NB4 (cell line): ENCODE measurements at regions not wholly inside any gene's neighbourhood (a gene's known extent, or its start where the extent isn't known, plus 50 kb on each side); places are given as distances from the start of the nearest gene placed in this dataset.

Experiments
- DNase-seq: peaks from one replicate; pipeline ENCODE4 v3.0.0; 2010; ENCODE audit warnings: low read depth
- H3K4me3 ChIP-seq: one replicate; pipeline ENCODE4 v1.5.1; 2011; ENCODE audit warnings: mild to moderate bottlenecking, low read depth, low read length, moderate library complexity
- MYC ChIP-seq: IDR thresholded peaks from 2 replicates; pipeline ENCODE4 v1.6.1; 2011; ENCODE audit warnings: low read depth, low read length
- POLR2A ChIP-seq: IDR thresholded peaks from 2 replicates; pipeline ENCODE4 v1.6.1; 2011; ENCODE audit warnings: mild to moderate bottlenecking; ENCODE audit not compliant: insufficient read length; ENCODE audit errors: extremely low read depth
- TF ChIP-seq, protein P1 (sequence below): IDR thresholded peaks from 2 replicates; pipeline ENCODE4 v1.6.1; 2011; ENCODE audit warnings: low read depth, low read length
- TF ChIP-seq, protein P2 (sequence below): IDR thresholded peaks from one replicate; pipeline ENCODE4 v1.5.1; 2012; ENCODE audit warnings: low read depth, low read length

DNA sequence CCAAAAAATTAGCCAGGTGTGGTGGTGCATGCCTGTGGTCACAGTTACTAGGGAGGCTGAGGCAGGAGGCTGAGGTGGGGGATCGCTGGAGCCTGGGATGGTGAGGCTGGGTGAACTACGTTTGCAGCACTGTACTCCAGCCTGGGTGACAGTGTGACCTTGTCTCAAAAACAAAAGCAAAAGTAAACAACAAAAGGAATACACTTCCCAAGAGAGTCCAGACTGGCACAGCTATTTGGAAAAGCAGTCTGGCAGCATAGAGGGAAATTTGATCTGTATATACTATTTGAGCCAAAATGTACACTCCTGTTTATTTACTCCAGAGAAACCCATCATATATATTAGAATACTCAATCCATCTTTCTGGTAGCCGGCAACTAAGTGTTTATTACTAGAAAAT is 107.0 kb upstream of the HMCN1 start:
- H3K4me3 ChIP-seq, result no peak overlapping the region
- DNase-seq, result no peak
- TF ChIP-seq, protein P1, sequence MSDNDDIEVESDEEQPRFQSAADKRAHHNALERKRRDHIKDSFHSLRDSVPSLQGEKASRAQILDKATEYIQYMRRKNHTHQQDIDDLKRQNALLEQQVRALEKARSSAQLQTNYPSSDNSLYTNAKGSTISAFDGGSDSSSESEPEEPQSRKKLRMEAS, result no peak
- TF ChIP-seq, protein P2, sequence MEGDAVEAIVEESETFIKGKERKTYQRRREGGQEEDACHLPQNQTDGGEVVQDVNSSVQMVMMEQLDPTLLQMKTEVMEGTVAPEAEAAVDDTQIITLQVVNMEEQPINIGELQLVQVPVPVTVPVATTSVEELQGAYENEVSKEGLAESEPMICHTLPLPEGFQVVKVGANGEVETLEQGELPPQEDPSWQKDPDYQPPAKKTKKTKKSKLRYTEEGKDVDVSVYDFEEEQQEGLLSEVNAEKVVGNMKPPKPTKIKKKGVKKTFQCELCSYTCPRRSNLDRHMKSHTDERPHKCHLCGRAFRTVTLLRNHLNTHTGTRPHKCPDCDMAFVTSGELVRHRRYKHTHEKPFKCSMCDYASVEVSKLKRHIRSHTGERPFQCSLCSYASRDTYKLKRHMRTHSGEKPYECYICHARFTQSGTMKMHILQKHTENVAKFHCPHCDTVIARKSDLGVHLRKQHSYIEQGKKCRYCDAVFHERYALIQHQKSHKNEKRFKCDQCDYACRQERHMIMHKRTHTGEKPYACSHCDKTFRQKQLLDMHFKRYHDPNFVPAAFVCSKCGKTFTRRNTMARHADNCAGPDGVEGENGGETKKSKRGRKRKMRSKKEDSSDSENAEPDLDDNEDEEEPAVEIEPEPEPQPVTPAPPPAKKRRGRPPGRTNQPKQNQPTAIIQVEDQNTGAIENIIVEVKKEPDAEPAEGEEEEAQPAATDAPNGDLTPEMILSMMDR, result no peak
- TF ChIP-seq MYC (no peak), POLR2A (no peak)

DNA sequence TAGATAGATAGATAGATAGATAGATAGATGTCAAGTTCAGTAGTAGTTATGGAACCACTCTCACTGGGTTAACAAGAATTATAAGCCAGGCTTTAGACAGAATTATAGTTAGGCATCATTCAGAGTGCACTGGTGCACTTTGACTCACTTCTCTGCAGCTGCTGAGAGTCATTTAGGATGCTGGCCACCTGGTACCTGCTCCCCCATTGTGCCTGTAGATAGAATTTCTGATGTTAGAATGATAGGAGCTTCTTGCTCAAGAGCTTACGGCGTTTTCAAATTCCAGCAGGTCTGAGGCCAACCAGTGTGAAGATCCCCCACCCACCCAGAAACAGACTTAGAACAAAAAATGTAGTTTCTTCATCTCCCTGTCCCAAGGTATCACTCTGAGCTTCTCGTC is 107.8 kb upstream of the HMCN1 start:
- TF ChIP-seq POLR2A (no peak), MYC (no peak)
- TF ChIP-seq, protein P1, result no peak
- TF ChIP-seq, protein P2, result no peak

DNA sequence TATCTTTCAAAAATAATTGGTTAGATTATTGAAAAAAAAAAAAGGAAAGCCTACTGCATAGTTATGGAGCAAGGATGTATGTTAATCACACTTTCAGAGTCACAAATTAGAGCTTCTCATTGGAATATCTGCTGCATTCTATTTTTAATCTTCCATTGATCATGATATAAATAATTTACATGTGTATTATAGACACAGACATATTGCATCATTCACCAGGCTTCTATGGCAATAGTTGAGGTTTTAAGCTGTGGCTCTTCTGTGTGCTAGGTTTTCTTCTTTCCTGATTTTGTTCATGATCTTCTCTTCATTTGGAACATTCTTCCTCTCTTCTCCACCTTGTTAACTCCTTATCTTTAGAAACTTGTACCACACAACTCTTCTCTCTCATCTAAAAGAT is 123.2 kb upstream of the HMCN1 start:
- DNase-seq, result peak; percentile 7

More for the DNA sequence above, 107.8 kb upstream of the HMCN1 start:
- H3K4me3 ChIP-seq, result no peak overlapping the region
- no peak for DNase-seq

DNA sequence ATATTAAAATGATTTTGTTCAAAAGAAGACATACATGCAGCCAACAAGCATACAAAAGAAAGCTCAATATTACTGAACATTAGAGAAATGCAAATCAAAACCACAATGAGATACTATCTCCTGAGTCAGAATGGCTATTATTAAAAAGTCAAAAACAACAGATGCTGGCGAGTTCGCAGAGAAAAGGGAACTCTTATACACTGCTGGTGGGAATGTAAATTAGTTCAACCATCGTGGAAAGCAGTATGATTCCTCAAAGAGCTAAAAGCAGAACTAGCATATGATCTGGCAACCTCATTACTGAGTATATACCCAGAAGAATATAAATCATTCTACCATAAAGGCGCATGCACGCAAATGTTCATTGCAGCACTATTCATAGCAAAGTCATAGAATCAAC is 126.0 kb upstream of the HMCN1 start:
- TF ChIP-seq POLR2A (no peak), MYC (no peak)
- TF ChIP-seq, protein P2, result no peak
- TF ChIP-seq, protein P1, result no peak
- DNase-seq, result peak; percentile 4
- no peak overlapping the region for H3K4me3 ChIP-seq

More for the DNA sequence above, 123.2 kb upstream of the HMCN1 start:
- no peak overlapping the region for H3K4me3 ChIP-seq
- TF ChIP-seq POLR2A (no peak), MYC (no peak)
- TF ChIP-seq, protein P1, result no peak
- TF ChIP-seq, protein P2, result no peak

DNA sequence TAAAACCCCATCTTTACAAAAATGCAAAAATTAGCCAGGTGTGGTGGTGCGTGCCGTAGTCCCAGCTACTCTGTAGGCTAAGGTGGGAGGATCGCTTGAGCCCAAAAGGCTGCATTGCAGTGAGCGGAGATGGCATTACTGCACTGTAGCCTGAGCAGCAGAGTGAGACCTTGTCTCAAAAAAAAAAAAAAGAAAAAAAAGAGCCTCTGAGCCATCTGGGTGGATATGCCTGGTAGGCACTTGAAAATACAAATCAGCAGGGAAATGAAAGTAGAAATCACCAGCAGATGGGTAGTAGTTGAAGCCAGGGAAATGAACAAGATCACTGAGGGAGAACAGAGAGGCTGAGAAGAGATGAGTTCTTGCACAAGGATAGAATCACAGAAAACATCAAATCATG is 131.0 kb upstream of the HMCN1 start:
- H3K4me3 ChIP-seq, result no peak overlapping the region
- no peak for DNase-seq
- TF ChIP-seq POLR2A (no peak), MYC (no peak)
- TF ChIP-seq, protein P1, result no peak
- TF ChIP-seq, protein P2, result no peak
